Left lobe of liver (tissue), 2 donors: ENCODE measurements at regions not wholly inside any gene's neighbourhood (a gene's known extent, or its start where the extent isn't known, plus 50 kb on each side); places are given as distances from the start of the nearest gene placed in this dataset.

ENCODE experiments used
- ATAC-seq: fragments of 200-7000 bp; cut with Tn5 transposase; one replicate; pipeline ENCODE4 v1.9.1; 2020; ENCODE audit warnings: mild to moderate bottlenecking, moderate library complexity
- DNase-seq: peaks from one replicate; pipeline ENCODE4 v3.0.0-alpha.2; 2020; ENCODE audit warnings: low spot score
- donor health status: DM: no; HTN: no; CAD: no; lungs with moderate emphysema.
- donor health status: DM: no; HTN: yes; CAD: no.

DNA sequence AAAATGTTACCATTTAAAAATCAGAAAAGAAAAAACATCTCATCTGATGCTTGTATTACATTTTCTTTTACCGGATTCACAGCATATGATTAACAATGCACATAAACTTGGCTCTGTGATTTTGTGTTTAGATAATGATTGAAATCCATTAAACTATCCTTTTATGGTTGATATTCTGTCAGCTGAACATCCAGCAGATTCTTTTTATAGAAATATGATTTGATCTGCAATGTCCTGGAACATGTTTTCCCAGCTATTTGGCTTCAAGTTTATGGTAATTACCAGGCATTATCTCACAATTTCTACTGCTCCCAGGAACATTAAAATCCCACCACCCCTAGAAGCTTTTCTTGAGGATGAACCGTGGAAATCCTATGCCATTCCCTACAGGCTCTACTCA, 205.7 kb upstream of the TET2 start:
- DNase-seq (no peak), ATAC-seq (no peak)

DNA sequence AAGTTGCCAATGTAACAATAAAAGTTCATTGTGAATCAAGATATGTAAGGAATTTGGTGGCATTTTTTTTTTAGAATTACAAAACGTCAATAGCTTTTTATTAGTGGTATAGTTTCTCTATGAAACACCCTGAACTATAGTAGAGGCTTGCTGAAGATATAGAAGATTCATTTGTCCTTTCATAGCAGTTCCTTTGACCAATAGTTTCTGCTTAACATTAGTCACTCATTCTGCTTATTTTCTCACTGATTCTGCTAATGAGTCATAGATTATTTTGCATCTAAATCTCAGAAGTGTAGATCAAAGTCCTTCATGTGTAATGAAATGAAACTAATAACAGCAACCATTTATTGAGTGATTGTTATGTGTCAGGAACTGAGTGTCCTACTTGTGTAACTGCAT, 205.0 kb upstream of the TET2 start:
- DNase-seq (no peak), ATAC-seq (no peak)

DNA sequence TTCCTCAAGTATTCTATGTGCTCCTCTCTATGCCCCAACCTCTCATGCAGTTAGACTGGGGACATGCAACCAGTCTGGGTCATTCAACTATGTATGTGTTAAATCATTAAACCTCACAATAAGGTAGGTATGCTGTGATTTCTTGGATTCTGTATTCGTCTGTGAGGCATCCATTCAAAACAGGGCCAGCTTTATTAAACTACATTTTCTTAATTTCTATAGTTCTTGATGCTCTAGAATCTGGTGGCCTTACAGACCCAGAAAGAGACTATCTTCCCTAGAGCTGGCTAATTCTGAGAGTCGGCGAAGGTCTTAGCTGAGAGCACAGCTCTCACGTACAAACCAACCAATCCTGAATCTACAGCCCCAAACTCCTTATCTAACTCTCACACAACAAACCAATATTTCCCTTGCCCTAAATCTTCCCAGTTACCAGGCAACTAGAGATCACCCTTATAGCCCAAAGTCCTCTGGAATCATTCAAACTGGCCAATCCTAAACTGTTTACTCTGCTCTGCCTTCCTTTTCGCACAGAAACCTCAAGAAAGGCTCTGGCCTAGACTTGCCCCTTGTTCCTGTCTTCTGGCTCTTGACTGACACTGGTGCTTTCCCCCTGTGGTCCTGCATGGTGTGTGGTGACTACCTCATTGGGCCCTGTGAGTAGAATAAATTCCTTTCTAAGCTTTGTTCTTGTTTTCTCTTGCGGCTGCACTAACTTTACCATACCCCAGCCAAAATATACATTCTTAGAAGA, 203.5 kb upstream of the TET2 start:
- ATAC-seq (no peak), DNase-seq (no peak)

- DNase-seq, result no peak
- no peak for ATAC-seq
These were observed 202.1 kb upstream of the TET2 start for GRCh38 chr4:104944596-104944995.

DNA sequence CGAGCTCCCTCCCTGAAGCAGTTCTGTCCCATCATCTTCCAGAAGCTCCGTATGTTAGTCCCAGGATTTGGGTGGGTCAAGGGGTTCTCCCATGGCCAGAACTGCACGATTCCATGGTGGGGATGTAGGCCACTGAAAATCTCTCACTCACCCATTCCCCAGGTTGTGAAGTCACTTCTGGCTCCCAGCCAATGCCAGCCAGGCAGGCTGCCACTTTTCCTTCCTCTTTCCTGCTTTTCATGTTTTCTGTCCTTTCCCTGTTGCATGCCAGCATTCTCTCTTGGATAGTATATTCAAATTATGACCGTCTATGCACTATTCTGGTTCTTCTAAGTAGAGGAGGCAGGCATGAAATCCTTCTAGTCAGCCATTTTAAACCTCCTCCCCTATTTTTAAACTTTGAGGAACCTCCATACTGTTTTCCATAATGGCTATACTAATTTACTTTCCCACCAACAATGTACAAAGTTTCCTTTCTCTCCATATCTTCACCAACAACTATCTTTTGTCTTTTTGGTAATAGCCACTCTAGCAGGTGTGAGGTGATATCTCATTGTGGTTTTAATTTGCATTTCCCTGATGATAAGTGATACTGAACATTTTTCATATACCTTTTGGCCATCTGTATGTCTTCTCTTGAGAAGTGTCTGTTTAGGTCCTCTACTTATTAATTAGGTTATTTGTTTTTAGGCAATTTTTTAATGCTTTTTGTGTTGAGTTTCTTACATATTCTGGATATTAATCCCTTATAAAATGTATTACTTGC, 182.1 kb upstream of the TET2 start:
- ATAC-seq (no peak), DNase-seq (no peak)

GRCh38 chr4:104966349-104967033, 180.2 kb upstream of the TET2 start:
- DNase-seq, result no peak

DNA sequence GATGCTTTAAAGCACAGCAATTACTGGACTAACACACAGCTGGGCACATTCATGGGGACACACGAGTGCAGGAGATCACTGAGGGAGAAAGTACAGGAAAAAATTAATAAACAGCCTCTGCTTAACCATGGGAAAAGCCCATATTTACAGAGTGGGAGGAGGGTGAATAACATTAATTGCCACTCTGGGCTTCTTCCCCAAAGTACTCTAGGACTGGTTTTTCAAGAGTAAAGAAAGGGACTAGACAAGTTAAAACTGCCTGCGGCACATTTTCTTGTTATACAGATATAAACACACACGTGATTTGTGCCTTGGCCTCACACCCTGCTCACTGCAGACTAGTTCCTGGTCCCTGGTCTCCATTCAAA, 179.7 kb upstream of the TET2 start:
- no peak for ATAC-seq
- no peak for DNase-seq

More at GRCh38 chr4:104966349-104967033, 180.2 kb upstream of the TET2 start:
- ATAC-seq, result peak; percentile 42

DNA sequence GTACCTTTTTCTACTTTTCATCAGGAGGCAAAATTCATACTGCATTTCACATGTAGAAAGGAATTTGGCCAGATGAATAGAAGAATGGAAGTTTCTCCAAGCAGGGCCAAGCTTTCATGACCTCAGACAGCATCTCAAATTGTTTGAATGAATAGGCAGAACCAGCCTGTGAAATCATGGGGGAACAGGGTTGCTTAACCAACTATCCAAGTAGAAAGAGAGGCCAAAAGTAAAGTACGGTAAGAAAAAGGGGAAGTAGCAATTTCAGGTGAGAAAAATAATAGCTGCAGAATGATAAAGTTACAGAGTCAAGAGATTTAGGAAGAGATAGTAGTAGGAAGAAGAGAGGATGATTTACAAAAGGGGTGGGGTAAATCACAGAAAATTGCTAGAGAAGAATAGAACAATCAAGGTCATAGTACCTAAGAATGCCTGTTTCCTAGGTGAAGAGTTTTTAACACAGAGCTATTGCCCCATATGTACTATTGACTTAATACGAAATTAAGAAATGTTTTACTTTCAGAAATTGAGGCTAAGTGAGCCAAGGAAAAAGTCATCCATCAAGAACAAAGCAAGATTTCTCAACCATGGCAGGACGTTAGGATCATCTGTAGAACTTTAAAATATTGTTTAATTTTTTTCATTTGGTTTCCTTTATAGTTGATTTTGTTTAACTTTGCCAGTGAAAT, 177.1 kb upstream of the TET2 start:
- ATAC-seq (no peak), DNase-seq (no peak)

DNA sequence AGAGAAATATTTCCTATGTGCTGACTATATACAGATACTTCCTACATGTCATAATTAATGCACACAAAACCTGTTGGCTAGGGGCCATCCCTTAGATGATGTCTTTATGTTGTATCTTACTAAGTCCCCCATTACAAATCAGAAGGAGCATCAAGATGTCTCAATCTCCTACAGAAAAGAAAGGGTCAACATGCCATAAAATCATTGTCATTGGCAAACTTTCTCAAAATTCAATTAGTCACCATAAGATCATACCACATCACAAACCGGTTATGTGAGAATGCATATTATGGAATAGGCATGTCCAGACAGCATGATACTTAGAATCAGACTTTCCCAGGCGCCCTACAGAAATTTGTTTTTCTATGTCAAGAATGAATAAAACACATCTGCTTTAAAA, 175.2 kb upstream of the TET2 start:
- DNase-seq, result no peak
- no peak for ATAC-seq

DNA sequence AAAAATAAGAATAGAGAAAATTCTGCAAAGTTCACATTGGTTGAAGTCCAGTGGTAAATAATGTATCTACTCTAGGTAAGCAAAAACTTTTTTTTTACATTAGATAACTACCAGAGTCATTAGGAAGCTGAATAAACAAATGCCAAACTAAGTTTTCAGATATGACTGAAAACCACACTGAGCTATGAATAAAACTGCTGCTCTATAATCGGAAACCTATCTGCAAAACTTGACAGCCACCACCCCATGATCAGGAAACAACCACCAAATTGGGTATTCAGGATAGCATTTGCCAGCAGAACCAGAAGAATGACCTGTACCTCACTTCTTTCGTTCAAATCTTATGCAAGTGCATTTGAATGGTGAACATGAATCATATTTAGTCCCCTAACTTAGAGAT, 173.0 kb upstream of the TET2 start:
- ATAC-seq (no peak), DNase-seq (no peak)

GRCh38 chr4:104975617-104976016, 171.1 kb upstream of the TET2 start:
- DNase-seq (no peak), ATAC-seq (no peak)

DNA sequence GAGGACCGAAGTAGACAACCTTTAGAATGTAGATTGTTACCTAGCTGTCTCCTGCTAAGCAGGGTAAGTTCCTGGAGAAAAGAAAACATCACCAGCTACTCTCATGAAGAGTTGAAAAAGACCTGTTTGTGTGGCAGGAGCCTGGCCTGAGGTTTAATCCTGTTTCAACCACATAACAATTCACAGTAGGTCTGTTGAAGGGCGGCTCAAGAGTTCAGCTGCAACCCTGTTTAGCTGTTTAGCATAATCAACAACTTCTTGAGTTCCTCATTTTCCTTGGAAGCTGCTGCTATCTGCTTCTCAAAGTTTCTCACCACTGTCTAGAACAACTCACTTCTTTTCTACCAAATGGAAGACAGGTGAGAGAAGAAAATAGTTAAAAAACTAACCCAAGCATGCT, 170.4 kb upstream of the TET2 start:
- DNase-seq, result no peak
- ATAC-seq, result no peak

- no peak for DNase-seq
- no peak for ATAC-seq
These were observed 167.5 kb upstream of the TET2 start for GRCh38 chr4:104979083-104979760.

DNA sequence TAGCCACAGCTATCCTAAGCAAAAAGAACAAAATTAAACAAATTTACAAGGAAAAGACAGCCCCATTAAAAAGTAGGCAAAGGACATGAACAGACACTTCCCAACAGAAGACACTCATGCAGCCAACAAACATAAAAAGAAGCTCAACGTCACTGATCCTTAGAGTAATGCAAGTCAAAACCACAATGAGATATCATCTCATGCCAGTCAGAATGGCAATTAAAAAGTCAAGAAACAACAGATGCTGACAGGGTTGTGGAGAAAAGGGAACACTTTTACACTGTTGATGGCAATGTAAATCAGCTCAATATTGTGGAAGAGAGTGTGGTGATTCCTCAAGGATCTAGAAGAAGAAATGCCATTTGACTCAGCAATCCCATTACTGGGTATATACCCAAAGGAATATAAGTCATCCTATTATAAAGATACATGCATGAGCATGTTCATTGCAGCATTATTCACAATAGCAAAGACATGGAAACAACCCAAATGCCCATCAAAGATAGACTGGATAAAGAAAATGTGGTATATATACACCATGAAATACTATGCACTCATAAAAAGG, 163.0 kb upstream of the TET2 start:
- no peak for ATAC-seq
- DNase-seq, result no peak

DNA sequence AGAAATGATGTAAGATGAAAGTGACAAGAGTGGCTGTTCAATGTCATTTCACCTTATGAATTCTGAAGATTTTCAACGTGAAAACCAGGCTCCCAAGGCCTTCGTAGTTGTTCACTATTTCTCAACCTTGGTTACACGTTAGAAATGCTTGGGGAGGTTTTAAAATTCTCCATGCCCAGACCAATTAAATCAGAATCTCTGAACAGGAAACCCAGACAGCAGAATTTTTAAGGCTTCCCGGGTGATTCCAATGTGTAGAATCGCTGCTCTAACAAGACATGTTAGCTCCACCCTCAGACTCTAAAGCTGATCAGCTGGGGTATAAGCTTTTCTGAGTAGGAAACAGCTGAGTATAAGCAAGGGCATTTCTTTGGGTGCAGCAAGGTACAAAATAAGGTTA, 160.4 kb upstream of the TET2 start:
- DNase-seq, result no peak
- ATAC-seq, result no peak

- no peak for ATAC-seq
These were observed 157.3 kb upstream of the TET2 start for GRCh38 chr4:104989371-104989770.

DNA sequence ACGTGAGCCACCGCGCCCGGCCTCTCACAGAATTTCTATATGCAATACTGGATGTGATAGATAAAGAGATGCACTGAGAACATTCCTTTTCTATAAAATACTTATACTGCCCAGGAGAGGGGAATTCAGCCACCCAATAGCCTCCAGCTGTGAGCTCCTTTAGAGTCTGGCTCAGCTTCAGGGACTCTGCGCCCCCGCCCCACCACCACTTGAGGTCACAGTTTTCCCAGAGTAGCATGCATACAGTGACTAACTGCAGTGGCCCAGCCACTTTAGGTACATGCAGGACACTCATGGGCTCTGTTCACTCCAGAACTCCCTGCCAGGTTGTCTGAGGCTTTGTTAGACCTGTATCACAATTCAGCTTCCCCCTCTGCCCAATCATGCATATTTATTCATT, 144.4 kb upstream of the TET2 start:
- DNase-seq, result no peak
- no peak for ATAC-seq

More at GRCh38 chr4:104989371-104989770, 157.3 kb upstream of the TET2 start:
- no peak for DNase-seq

- ATAC-seq, result no peak
- DNase-seq, result no peak
These were observed 132.4 kb upstream of the TET2 start for GRCh38 chr4:105014234-105014633.

- no peak for ATAC-seq
These were observed 132.0 kb upstream of the TET2 start for GRCh38 chr4:105014635-105015034.

DNA sequence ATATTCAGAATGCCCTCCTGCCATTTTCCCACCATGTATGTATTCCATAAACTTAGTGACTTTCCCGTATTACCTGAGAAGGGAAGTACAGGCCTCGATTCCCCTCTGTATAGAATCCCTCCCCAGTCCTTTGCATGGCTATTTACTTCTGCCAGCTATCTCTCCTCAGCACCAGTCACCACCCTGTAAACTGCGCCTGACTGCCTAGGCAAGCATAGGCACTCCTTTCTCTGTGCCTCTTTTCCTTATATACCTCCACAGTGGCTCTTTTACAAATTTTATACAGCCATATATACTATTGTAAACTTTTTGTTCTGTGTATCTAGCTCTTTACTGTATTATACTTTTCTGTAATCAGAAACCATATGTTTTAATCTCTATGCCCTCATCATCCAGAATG, 130.9 kb upstream of the TET2 start:
- DNase-seq (no peak), ATAC-seq (no peak)

More at GRCh38 chr4:105014635-105015034, 132.0 kb upstream of the TET2 start:
- DNase-seq, result no peak
